ENCODE measurements at regions not wholly inside any gene's neighbourhood (a gene's known extent, or its start where the extent isn't known, plus 50 kb on each side); places are given as distances from the start of the nearest gene placed in this dataset.
A peak's percentile ranks its signal among the peaks of the same experiment; 100 is the strongest.

- no peak for TF ChIP-seq CTCF (IDR thresholded peaks at IDR 0.05; ENCODE audit: insufficient read depth, low read length, severe bottlenecking)
- DNase-seq (ENCODE audit: low read depth) = no peak
These were observed 341.7 kb downstream of the CDH26 start for GRCh38 chr20:60299951-60300350.

GRCh38 chr20:60300374-60300773 lies 342.2 kb downstream of the CDH26 start:
- DNase-seq (ENCODE audit: low read depth) (peak; percentile 18), FAIRE-seq (no peak)
- Histone ChIP-seq H3K27me3 (ENCODE audit: control insufficient read depth, insufficient read depth, low read length) (no peaks in the 10 kb centered on the region), H3K36me3 (ENCODE audit: control insufficient read depth, insufficient read depth, low read length) (no peaks in the 10 kb centered on the region), H3K4me3 (ENCODE audit: low read depth, low read length) (no peak overlapping the region)
- TF ChIP-seq CTCF (IDR thresholded peaks at IDR 0.05; ENCODE audit: insufficient read depth, low read length, severe bottlenecking) = no peak

More at GRCh38 chr20:60299951-60300350, 341.7 kb downstream of the CDH26 start:
- FAIRE-seq = no peak
- H3K36me3 ChIP-seq (ENCODE audit: control insufficient read depth, insufficient read depth, low read length) = no peaks in the 10 kb centered on the region
- H3K27me3 ChIP-seq (ENCODE audit: control insufficient read depth, insufficient read depth, low read length) = no peaks in the 10 kb centered on the region
- no peak overlapping the region for H3K4me3 ChIP-seq (ENCODE audit: low read depth, low read length)

GRCh38 chr20:60302875-60303274 lies 344.7 kb downstream of the CDH26 start:
- H3K27me3 ChIP-seq (ENCODE audit: control insufficient read depth, insufficient read depth, low read length) = no peaks in the 10 kb centered on the region
- no peaks in the 10 kb centered on the region for H3K36me3 ChIP-seq (ENCODE audit: control insufficient read depth, insufficient read depth, low read length)
- no peak for TF ChIP-seq CTCF (IDR thresholded peaks at IDR 0.05; ENCODE audit: insufficient read depth, low read length, severe bottlenecking)
- DNase-seq (ENCODE audit: low read depth) = peak; percentile 15
- H3K4me3 ChIP-seq (ENCODE audit: low read depth, low read length) = no peak overlapping the region
- no peak for FAIRE-seq

- H3K4me3 ChIP-seq (ENCODE audit: low read depth, low read length) = no peak overlapping the region
- TF ChIP-seq CTCF (IDR thresholded peaks at IDR 0.05; ENCODE audit: insufficient read depth, low read length, severe bottlenecking) = no peak
- DNase-seq (ENCODE audit: low read depth) = peak; percentile 40
- H3K27me3 ChIP-seq (ENCODE audit: control insufficient read depth, insufficient read depth, low read length) = no peaks in the 10 kb centered on the region
- peak; percentile 70 for FAIRE-seq
- no peaks in the 10 kb centered on the region for H3K36me3 ChIP-seq (ENCODE audit: control insufficient read depth, insufficient read depth, low read length)
These were observed 345.9 kb downstream of the CDH26 start for GRCh38 chr20:60304026-60304590.

DNA sequence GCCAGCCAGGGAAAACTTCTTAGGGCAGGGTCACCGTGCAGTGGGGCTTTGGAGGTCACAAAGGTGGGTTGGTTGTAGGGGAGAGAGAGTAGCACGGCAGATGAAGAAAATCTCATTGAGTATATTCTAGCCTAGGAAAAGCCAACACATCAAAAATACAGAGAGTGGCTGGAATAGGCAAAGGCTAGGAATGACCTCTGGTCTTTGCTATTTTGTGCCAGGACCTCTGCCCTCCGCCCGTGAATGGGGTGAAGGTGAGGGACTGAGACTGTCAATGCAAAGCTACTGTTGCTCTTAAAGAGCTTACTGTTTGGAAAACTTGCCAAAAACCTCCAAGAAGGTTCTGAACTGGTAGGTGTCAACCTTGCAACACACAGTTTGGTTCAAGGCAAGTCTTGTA lies 346.7 kb downstream of the CDH26 start:
- Histone ChIP-seq H3K27me3 (ENCODE audit: control insufficient read depth, insufficient read depth, low read length) (no peaks in the 10 kb centered on the region), H3K36me3 (ENCODE audit: control insufficient read depth, insufficient read depth, low read length) (no peaks in the 10 kb centered on the region), H3K4me3 (ENCODE audit: low read depth, low read length) (no peak overlapping the region)
- FAIRE-seq (no peak), DNase-seq (ENCODE audit: low read depth) (no peak)
- no peak for TF ChIP-seq CTCF (IDR thresholded peaks at IDR 0.05; ENCODE audit: insufficient read depth, low read length, severe bottlenecking)

DNA sequence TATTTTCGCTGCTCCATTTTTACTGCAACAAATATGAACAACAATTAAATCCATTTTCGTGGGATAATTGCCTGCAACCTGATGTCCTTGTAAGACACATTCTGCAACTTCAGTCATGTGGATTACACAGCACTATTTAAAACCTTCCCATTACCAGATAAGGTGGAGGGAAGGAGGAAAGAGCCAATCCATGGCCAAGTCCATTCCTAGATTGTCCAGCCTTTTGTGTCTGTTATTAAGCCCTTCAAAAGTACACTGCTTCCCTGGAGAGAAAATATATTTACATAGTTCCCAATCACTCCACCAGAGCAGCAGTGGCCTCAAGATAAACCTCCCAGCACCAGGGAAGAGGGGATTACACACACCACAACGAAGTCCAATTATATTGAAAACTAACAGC lies 347.9 kb downstream of the CDH26 start:
- DNase-seq (ENCODE audit: low read depth) (no peak), FAIRE-seq (no peak)
- no peak overlapping the region for H3K4me3 ChIP-seq (ENCODE audit: low read depth, low read length)
- H3K36me3 ChIP-seq (ENCODE audit: control insufficient read depth, insufficient read depth, low read length) = no peaks in the 10 kb centered on the region
- no peak for TF ChIP-seq CTCF (IDR thresholded peaks at IDR 0.05; ENCODE audit: insufficient read depth, low read length, severe bottlenecking)
- no peaks in the 10 kb centered on the region for H3K27me3 ChIP-seq (ENCODE audit: control insufficient read depth, insufficient read depth, low read length)
